Neural progenitor cell (in vitro differentiated cells): ENCODE measurements at regions not wholly inside any gene's neighbourhood (a gene's known extent, or its start where the extent isn't known, plus 50 kb on each side); places are given as distances from the start of the nearest gene placed in this dataset.

ENCODE experiments used
- DNase-seq: peaks from one replicate; pipeline ENCODE4 v3.0.0-alpha.2; 2016; ENCODE audit warnings: low spot score
- H2AFZ ChIP-seq: fragments of 200-600 bp; sonication (generic); replicated peaks from 2 replicates; pipeline ENCODE4 v1.6.1; 2016; ENCODE audit warnings: antibody characterized with exemption
- H3F3A ChIP-seq: fragments of 200-600 bp; sonication (generic); 2 replicates; pipeline ENCODE4 v1.6.1; 2016; ENCODE audit warnings: antibody characterized with exemption, low read depth
- H3K27ac ChIP-seq: fragments of 200-600 bp; sonication (generic); 2 replicates; pipeline ENCODE4 v1.5.1; 2016; ENCODE audit warnings: mild to moderate bottlenecking
- H3K27me3 ChIP-seq: fragments of 200-600 bp; sonication (generic); 2 replicates; pipeline ENCODE4 v1.6.1; 2016; ENCODE audit warnings: mild to moderate bottlenecking, moderate library complexity
- H3K36me3 ChIP-seq: fragments of 200-600 bp; sonication (generic); 2 replicates; pipeline ENCODE4 v1.5.1; 2016
- H3K4me1 ChIP-seq: fragments of 200-600 bp; sonication (generic); 2 replicates; pipeline ENCODE4 v1.6.1; 2016; ENCODE audit warnings: mixed run types
- H3K4me2 ChIP-seq: fragments of 200-600 bp; sonication (generic); 2 replicates; pipeline ENCODE4 v1.6.1; 2016
- H3K4me3 ChIP-seq: fragments of 200-600 bp; sonication (generic); 2 replicates; pipeline ENCODE4 v1.5.1; 2016
- H3K79me2 ChIP-seq: fragments of 200-600 bp; sonication (generic); 2 replicates; pipeline ENCODE4 v1.6.1; 2016; ENCODE audit warnings: low read depth
- H3K9ac ChIP-seq: fragments of 200-600 bp; sonication (generic); 2 replicates; pipeline ENCODE4 v1.6.1; 2016
- H3K9me3 ChIP-seq: fragments of 200-600 bp; sonication (generic); 2 replicates; pipeline ENCODE4 v1.5.1; 2016; ENCODE audit warnings: low read depth
- H4K20me1 ChIP-seq: fragments of 200-600 bp; sonication (generic); 2 replicates; pipeline ENCODE4 v1.6.1; 2016; ENCODE audit warnings: low read depth
- H3K27ac Mint-ChIP-seq: 3 replicates; pipeline ENCODE4 v1.8.0; 2021; ENCODE audit warnings: mixed read lengths
- H3K27me3 Mint-ChIP-seq: 2 replicates; pipeline ENCODE4 v1.8.0; 2022; ENCODE audit warnings: low read depth, mild to moderate bottlenecking, inconsistent platforms, moderate library complexity, mixed read lengths; ENCODE audit not compliant: insufficient read depth
- H3K36me3 Mint-ChIP-seq: 3 replicates; pipeline ENCODE4 v1.8.0; 2021; ENCODE audit warnings: mixed read lengths
- H3K4me1 Mint-ChIP-seq: 3 replicates; pipeline ENCODE4 v1.8.0; 2021; ENCODE audit warnings: mixed read lengths
- H3K4me3 Mint-ChIP-seq: 3 replicates; pipeline ENCODE4 v1.8.0; 2021; ENCODE audit warnings: mild to moderate bottlenecking, moderate library complexity, mixed read lengths
- H3K9me3 Mint-ChIP-seq: 3 replicates; pipeline ENCODE4 v1.8.0; 2020; ENCODE audit warnings: mixed read lengths
- EZH2 ChIP-seq: fragments of 200-600 bp; sonication (generic); IDR thresholded peaks from 2 replicates; pipeline ENCODE4 v1.6.1; 2017; ENCODE audit warnings: antibody characterized with exemption, mild to moderate bottlenecking, moderate library complexity
- EZH2phosphoT487 ChIP-seq: fragments of 200-600 bp; sonication (generic); IDR thresholded peaks from 2 replicates; pipeline ENCODE4 v1.6.1; 2017; ENCODE audit warnings: antibody characterized with exemption
- TF ChIP-seq, protein P1 (sequence below): fragments of 200-600 bp; sonication (generic); IDR thresholded peaks from 2 replicates; pipeline ENCODE4 v1.5.1; 2017; ENCODE audit warnings: antibody characterized with exemption, mild to moderate bottlenecking

DNA sequence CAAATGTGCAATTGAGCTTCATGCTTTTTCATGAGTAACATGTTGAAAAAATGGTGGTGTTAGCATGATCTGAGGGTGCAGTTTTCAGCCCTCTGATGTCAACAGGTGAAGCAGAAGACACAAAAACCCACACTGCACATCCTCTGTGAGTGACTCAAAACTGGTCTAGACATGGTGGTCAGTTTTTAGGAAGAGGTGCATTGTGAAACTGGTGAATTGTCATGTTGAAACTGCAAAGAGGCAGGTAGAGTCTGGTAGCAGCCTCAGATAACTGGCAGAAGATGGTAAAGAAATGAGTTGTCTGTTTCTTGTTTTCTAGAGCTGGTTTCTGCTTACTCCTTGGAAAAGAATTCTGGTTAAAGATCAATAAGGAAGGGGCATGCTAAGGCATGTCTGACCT lies 97.3 kb upstream of the HMCN1 start:
- no peak overlapping the region for H3K9ac ChIP-seq
- no peaks in the 10 kb centered on the region for H3K36me3 ChIP-seq
- no peak overlapping the region for H3K4me3 Mint-ChIP-seq
- no peak overlapping the region for H3K4me2 ChIP-seq
- no peak for DNase-seq
- H3K4me1 Mint-ChIP-seq, result no peaks in the 10 kb centered on the region
- H3K9me3 Mint-ChIP-seq, result peaks cover 30% of the 10 kb centered on the region
- H3K9me3 ChIP-seq, result no peaks in the 10 kb centered on the region
- no peak overlapping the region for H3K27ac ChIP-seq
- no peak overlapping the region for H3K4me3 ChIP-seq
- H4K20me1 ChIP-seq, result no peaks in the 10 kb centered on the region
- H2AFZ ChIP-seq, result no peak overlapping the region
- no peaks in the 10 kb centered on the region for H3K79me2 ChIP-seq
- H3K27me3 ChIP-seq, result no peaks in the 10 kb centered on the region
- H3K27me3 Mint-ChIP-seq, result peaks cover 9% of the 10 kb centered on the region
- no peak overlapping the region for H3K27ac Mint-ChIP-seq
- no peak for TF ChIP-seq EZH2phosphoT487
- TF ChIP-seq EZH2, result no peak
- TF ChIP-seq, protein P1, sequence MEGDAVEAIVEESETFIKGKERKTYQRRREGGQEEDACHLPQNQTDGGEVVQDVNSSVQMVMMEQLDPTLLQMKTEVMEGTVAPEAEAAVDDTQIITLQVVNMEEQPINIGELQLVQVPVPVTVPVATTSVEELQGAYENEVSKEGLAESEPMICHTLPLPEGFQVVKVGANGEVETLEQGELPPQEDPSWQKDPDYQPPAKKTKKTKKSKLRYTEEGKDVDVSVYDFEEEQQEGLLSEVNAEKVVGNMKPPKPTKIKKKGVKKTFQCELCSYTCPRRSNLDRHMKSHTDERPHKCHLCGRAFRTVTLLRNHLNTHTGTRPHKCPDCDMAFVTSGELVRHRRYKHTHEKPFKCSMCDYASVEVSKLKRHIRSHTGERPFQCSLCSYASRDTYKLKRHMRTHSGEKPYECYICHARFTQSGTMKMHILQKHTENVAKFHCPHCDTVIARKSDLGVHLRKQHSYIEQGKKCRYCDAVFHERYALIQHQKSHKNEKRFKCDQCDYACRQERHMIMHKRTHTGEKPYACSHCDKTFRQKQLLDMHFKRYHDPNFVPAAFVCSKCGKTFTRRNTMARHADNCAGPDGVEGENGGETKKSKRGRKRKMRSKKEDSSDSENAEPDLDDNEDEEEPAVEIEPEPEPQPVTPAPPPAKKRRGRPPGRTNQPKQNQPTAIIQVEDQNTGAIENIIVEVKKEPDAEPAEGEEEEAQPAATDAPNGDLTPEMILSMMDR, result no peak
- H3K4me1 ChIP-seq, result no peaks in the 10 kb centered on the region
- peaks cover 4% of the 10 kb centered on the region for H3K36me3 Mint-ChIP-seq
- no peaks in the 10 kb centered on the region for H3F3A ChIP-seq

DNA sequence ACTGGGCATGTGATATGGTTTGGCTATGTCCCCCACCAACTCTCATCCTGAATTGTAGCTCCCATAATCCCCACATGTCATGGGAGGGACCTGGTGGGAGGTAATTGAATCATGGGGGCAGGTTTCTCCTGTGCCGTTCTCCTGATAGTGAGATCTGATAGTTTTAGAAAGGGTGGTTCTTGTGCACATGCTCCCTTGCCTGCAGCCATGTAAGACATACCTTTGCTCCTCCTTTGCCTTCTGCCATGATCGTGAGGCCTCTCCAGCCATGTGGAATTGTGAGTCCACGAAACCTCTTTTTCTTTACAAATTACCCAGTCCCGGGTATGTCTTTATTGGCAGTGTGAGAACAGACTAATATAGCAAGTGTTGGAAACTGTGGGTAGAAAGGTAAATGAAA lies 99.5 kb upstream of the HMCN1 start:
- Histone ChIP-seq H3K27me3 (no peaks in the 10 kb centered on the region), H3K27ac (no peak overlapping the region), H3K79me2 (no peaks in the 10 kb centered on the region), H3F3A (no peaks in the 10 kb centered on the region), H3K4me2 (no peak overlapping the region), H3K36me3 (no peaks in the 10 kb centered on the region), H3K4me3 (no peak overlapping the region), H3K9me3 (no peaks in the 10 kb centered on the region), H2AFZ (no peak overlapping the region), H3K4me1 (no peaks in the 10 kb centered on the region), H4K20me1 (no peaks in the 10 kb centered on the region), H3K9ac (no peak overlapping the region)
- Mint-ChIP-seq H3K4me3 (no peak overlapping the region), H3K36me3 (peaks cover 4% of the 10 kb centered on the region), H3K27ac (no peak overlapping the region), H3K4me1 (no peaks in the 10 kb centered on the region), H3K9me3 (peaks cover 24% of the 10 kb centered on the region), H3K27me3 (peaks cover 9% of the 10 kb centered on the region)
- no peak for TF ChIP-seq EZH2
- no peak for DNase-seq

DNA sequence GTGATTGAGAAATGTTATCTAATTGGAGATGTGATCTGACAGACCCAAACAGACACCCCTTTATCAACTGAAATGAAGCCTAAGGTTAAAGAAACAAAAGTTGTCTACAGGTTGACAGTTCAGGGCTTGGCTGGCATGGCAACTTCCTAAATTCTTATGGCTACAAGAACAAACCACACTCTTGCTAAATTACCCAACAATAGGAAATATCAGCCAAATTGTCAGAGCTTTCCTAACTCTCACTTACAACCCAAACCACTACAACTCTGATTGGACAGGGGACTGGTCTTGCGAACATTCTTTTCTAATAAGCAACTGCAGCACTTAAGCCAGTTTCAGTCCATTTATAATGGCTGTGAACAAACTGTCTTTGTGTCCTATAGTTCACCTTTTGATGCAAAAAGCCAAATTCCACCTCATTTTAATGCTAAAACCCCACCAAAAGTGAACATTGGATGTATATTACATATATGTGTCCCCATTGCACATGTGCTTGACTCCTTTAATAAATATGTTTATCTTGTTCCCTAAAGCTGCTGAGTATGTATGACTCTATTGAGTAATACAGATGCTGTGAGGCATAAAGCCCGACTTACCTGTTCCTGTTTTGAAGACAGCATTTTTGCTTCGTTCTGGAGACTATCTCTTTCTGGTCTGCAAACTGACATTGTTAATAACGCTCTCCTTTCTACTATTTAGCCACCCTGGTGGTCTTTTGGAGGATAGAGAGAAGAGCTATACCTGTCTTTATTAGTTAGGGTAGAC lies 101.3 kb upstream of the HMCN1 start:
- peaks cover 5% of the 10 kb centered on the region for H3K27me3 Mint-ChIP-seq
- no peaks in the 10 kb centered on the region for H4K20me1 ChIP-seq
- no peak overlapping the region for H3K27ac Mint-ChIP-seq
- no peaks in the 10 kb centered on the region for H3F3A ChIP-seq
- no peak for TF ChIP-seq EZH2
- TF ChIP-seq, protein P1, result no peak
- no peak for TF ChIP-seq EZH2phosphoT487
- no peaks in the 10 kb centered on the region for H3K36me3 ChIP-seq
- H3K4me1 Mint-ChIP-seq, result peaks cover 10% of the 10 kb centered on the region
- peaks cover 4% of the 10 kb centered on the region for H3K36me3 Mint-ChIP-seq
- no peak overlapping the region for H3K9ac ChIP-seq
- no peaks in the 10 kb centered on the region for H3K4me1 ChIP-seq
- no peak overlapping the region for H3K4me2 ChIP-seq
- no peak overlapping the region for H3K27ac ChIP-seq
- no peak for DNase-seq
- H3K9me3 ChIP-seq, result no peaks in the 10 kb centered on the region
- no peaks in the 10 kb centered on the region for H3K27me3 ChIP-seq
- no peak overlapping the region for H2AFZ ChIP-seq
- H3K4me3 ChIP-seq, result no peak overlapping the region
- peaks cover 17% of the 10 kb centered on the region for H3K9me3 Mint-ChIP-seq
- no peak overlapping the region for H3K4me3 Mint-ChIP-seq
- no peaks in the 10 kb centered on the region for H3K79me2 ChIP-seq

DNA sequence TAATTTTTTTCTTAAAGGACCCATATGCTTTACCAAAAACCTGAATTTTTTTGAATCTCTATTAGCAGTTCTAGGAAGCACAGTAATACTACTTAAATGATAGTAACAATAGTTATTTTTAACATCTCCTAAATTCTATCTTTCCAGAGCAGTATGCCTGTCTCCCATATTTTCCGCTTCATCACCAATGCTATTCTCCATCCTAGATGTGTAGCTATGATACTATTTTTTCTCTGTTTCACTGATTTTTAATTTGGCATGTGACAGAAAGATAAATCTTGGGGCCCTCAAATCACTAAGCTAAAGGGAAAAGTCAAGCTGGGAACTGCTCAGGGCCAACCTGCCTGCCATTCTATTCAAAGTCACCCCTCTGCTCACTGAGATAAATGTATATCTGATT lies 102.3 kb upstream of the HMCN1 start:
- TF ChIP-seq, protein P1, result no peak
- TF ChIP-seq EZH2phosphoT487 (no peak), EZH2 (no peak)
- Histone ChIP-seq H3K27ac (no peak overlapping the region), H2AFZ (no peak overlapping the region), H3K4me1 (no peaks in the 10 kb centered on the region), H3K27me3 (no peaks in the 10 kb centered on the region), H3K9ac (no peak overlapping the region), H4K20me1 (no peaks in the 10 kb centered on the region), H3K4me3 (no peak overlapping the region), H3K36me3 (no peaks in the 10 kb centered on the region), H3K9me3 (no peaks in the 10 kb centered on the region), H3F3A (no peaks in the 10 kb centered on the region), H3K79me2 (no peaks in the 10 kb centered on the region), H3K4me2 (no peak overlapping the region)
- peaks cover 10% of the 10 kb centered on the region for H3K9me3 Mint-ChIP-seq
- H3K36me3 Mint-ChIP-seq, result peaks cover 4% of the 10 kb centered on the region
- no peak overlapping the region for H3K27ac Mint-ChIP-seq
- peaks cover 2% of the 10 kb centered on the region for H3K27me3 Mint-ChIP-seq
- no peak for DNase-seq
- no peak overlapping the region for H3K4me3 Mint-ChIP-seq
- H3K4me1 Mint-ChIP-seq, result peaks cover 16% of the 10 kb centered on the region
